Adrenal gland (tissue), 9 donors: ENCODE measurements at regions not wholly inside any gene's neighbourhood (a gene's known extent, or its start where the extent isn't known, plus 50 kb on each side); places are given as distances from the start of the nearest gene placed in this dataset.

Experiments used
- DNase-seq, 7 donors: peaks; one replicate each; pipeline ENCODE4 v3.0.0-alpha.2; 2019 to 2020
- H3K27ac ChIP-seq, 5 donors: fragments of 200-600 bp; sonication (generic) in 4 of 5; 1 replicate in 3 of 5; 2 replicates in 2 of 5; pipeline versions ENCODE4 v1.5.1 to v1.8.0; 2016 to 2020; ENCODE audit warnings: mild to moderate bottlenecking in 1 of 5
- H3K27me3 ChIP-seq: fragments of 200-600 bp; 2 replicates; pipeline ENCODE4 v1.8.0; 2021
- H3K36me3 ChIP-seq, 2 donors: fragments of 200-600 bp; replicated peaks in 1 of 2; 1 replicate in 1 of 2; 2 replicates in 1 of 2; pipeline versions ENCODE4 v1.5.1 to v1.8.0; 2018 to 2022
- H3K4me1 ChIP-seq, 2 donors: fragments of 200-600 bp; replicated peaks in 1 of 2; 1 replicate in 1 of 2; 2 replicates in 1 of 2; pipeline versions ENCODE4 v1.5.1 to v1.8.0; 2018 to 2021
- H3K4me3 ChIP-seq, 4 donors: fragments of 200-600 bp; sonication (generic) in 3 of 4; one replicate each; pipeline ENCODE4 v1.5.1; 2016 to 2018
- H3K9me3 ChIP-seq, 3 donors: fragments of 200-600 bp; sonication (generic) in 1 of 3; replicated peaks in 1 of 3; 1 replicate in 2 of 3; 2 replicates in 1 of 3; pipeline versions ENCODE4 v1.5.1 to v1.8.0; 2016 to 2021
- CTCF ChIP-seq, 6 experiments: fragments of 450-650 bp in 4 of 6; fragments of 200-600 bp in 2 of 6; sonication (generic) in 1 of 6; IDR thresholded peaks; 1 replicate in 5 of 6; 2 replicates in 1 of 6; pipeline versions ENCODE4 v1.5.1 to v1.8.0; 2016 to 2021; ENCODE audit warnings: antibody characterized with exemption in 6 of 6, mild to moderate bottlenecking in 2 of 6, moderate library complexity in 1 of 6
- POLR2A ChIP-seq, 2 donors: fragments of 450-650 bp; IDR thresholded peaks; one replicate each; pipeline ENCODE4 v1.6.1; 2017; ENCODE audit warnings: antibody characterized with exemption in 2 of 2, mild to moderate bottlenecking in 2 of 2, moderate library complexity in 1 of 2
- WGBS, 4 donors: extraction: QIAGEN DNeasy Blood & Tissue Kit in 2 of 4; methylation state at CpG; one replicate each; pipeline versions ENCODE4 v1.1.5 to v1.1.7; 2013 to 2017; 5-methylcytosine and 5-hydroxymethylcytosine counted together
- intact Hi-C, 2 donors: fragments of 100-400 bp; cut with DNase I; formaldehyde crosslinking; loops; one replicate each; pipeline versions ENCODE4 v1.14.1 to v1.15.0; 2022 to 2023
- donor health status: healthy with polysubstance abuse.
- donor health status: Bipolar disorder and iron deficiency.
- donor health status: DM: yes; HTN: yes; CAD: no.
- donor health status: DM: no; HTN: no; CAD: no.
- donor health status: DM: no; HTN: no; CAD: no.

- no peak for TF ChIP-seq CTCF (IDR thresholded peaks at IDR 0.05)
- TF ChIP-seq POLR2A (IDR thresholded peaks at IDR 0.05) = no peak
- Histone ChIP-seq H3K27ac (no peak overlapping the region), H3K4me1 (no peaks in the 10 kb centered on the region), H3K36me3 (no peaks in the 10 kb centered on the region), H3K27me3 (no peaks in the 10 kb centered on the region), H3K9me3 (no peaks in the 10 kb centered on the region), H3K4me3 (no peak overlapping the region)
- peak in 1 of 7 donors; percentile 1 for DNase-seq
- intact Hi-C loops = no loop called here
- 68 to 81% (median 76%) methylated on average over 9 to 10 of the region's 10 CpGs for WGBS, 4 donors
Observed at GRCh38 chr13:111902726-111903125, 164.2 kb upstream of the SOX1 start.

- H3K4me1 ChIP-seq = no peaks in the 10 kb centered on the region
- no peak overlapping the region for H3K27ac ChIP-seq
- no peak overlapping the region for H3K4me3 ChIP-seq
- TF ChIP-seq CTCF (IDR thresholded peaks at IDR 0.05) = no peak
- TF ChIP-seq POLR2A (IDR thresholded peaks at IDR 0.05) = no peak
- H3K9me3 ChIP-seq = no peaks in the 10 kb centered on the region
- DNase-seq = peak in 1 of 7 donors; percentile 2
- no peaks in the 10 kb centered on the region for H3K36me3 ChIP-seq
- intact Hi-C loops = no loop called here
- WGBS, 4 donors = 59 to 81% (median 78%) methylated on average over 2 to 5 of the region's 5 CpGs
- no peaks in the 10 kb centered on the region for H3K27me3 ChIP-seq
Observed at GRCh38 chr13:111903143-111903542, 163.8 kb upstream of the SOX1 start.

- 55 to 76% (median 68%) methylated on average over 7 of the region's 7 CpGs for WGBS, 4 donors
- H3K27ac ChIP-seq = no peak overlapping the region
- intact Hi-C loops = no loop called here
Observed at GRCh38 chr13:111904166-111904565, 162.8 kb upstream of the SOX1 start.

GRCh38 chr13:111904701-111905608 is 162.0 kb upstream of the SOX1 start:
- peak in 3 of 7 donors; percentile 5 to 24 (median 10) for DNase-seq
- no peaks in the 10 kb centered on the region for H3K27me3 ChIP-seq
- WGBS, 4 donors = 82 to 85% (median 84%) methylated on average over 26 to 47 of the region's 47 CpGs
- H3K4me3 ChIP-seq = no peak overlapping the region
- H3K36me3 ChIP-seq = no peaks in the 10 kb centered on the region
- intact Hi-C loops = no loop called here
- no peak for TF ChIP-seq CTCF (IDR thresholded peaks at IDR 0.05)
- no peak for TF ChIP-seq POLR2A (IDR thresholded peaks at IDR 0.05)
- H3K9me3 ChIP-seq = no peaks in the 10 kb centered on the region
- no peaks in the 10 kb centered on the region for H3K4me1 ChIP-seq
- H3K27ac ChIP-seq = no peak overlapping the region

More at GRCh38 chr13:111904166-111904565, 162.8 kb upstream of the SOX1 start:
- H3K36me3 ChIP-seq = no peaks in the 10 kb centered on the region
- H3K27me3 ChIP-seq = no peaks in the 10 kb centered on the region
- DNase-seq = peak in 3 of 7 donors; percentile 1 to 14 (median 3)
- no peaks in the 10 kb centered on the region for H3K9me3 ChIP-seq
- no peaks in the 10 kb centered on the region for H3K4me1 ChIP-seq
- TF ChIP-seq POLR2A (IDR thresholded peaks at IDR 0.05) = no peak
- no peak for TF ChIP-seq CTCF (IDR thresholded peaks at IDR 0.05)
- H3K4me3 ChIP-seq = no peak overlapping the region
